Endodermal cell (in vitro differentiated cells): ENCODE measurements at regions not wholly inside any gene's neighbourhood (a gene's known extent, or its start where the extent isn't known, plus 50 kb on each side); places are given as distances from the start of the nearest gene placed in this dataset.

Experiments
- DNase-seq: peaks from one replicate; pipeline ENCODE4 v3.0.0-alpha.2; 2017
- H3K27ac ChIP-seq: 2 replicates; pipeline ENCODE4 v1.5.1; 2013; ENCODE audit warnings: mild to moderate bottlenecking, low read depth, low read length, moderate library complexity
- H3K27me3 ChIP-seq: 2 replicates; pipeline ENCODE4 v1.6.1; 2013; ENCODE audit warnings: mild to moderate bottlenecking, low read length, moderate library complexity; ENCODE audit not compliant: insufficient read depth, control insufficient read depth, poor library complexity, severe bottlenecking
- H3K36me3 ChIP-seq: 2 replicates; pipeline ENCODE4 v1.7.0; 2013; ENCODE audit warnings: mild to moderate bottlenecking, low read length, moderate library complexity; ENCODE audit not compliant: control insufficient read depth, insufficient read depth
- H3K4me1 ChIP-seq: one replicate; pipeline ENCODE4 v1.7.0; 2013; ENCODE audit warnings: low read length; ENCODE audit not compliant: control insufficient read depth, insufficient read depth
- H3K4me3 ChIP-seq: 2 replicates; pipeline ENCODE4 v1.5.1; 2013; ENCODE audit warnings: mild to moderate bottlenecking, low read length, moderate library complexity
- H3K9ac ChIP-seq: 2 replicates; pipeline ENCODE4 v1.6.1; 2013; ENCODE audit warnings: mild to moderate bottlenecking, low read length, moderate library complexity; ENCODE audit not compliant: poor library complexity, severe bottlenecking; ENCODE audit errors: extremely low read depth
- H3K9me3 ChIP-seq: 2 replicates; pipeline ENCODE4 v1.6.1; 2013; ENCODE audit warnings: mild to moderate bottlenecking, low read length, moderate library complexity; ENCODE audit not compliant: control insufficient read depth
- H3K27ac Mint-ChIP-seq: 2 replicates; pipeline ENCODE4 v1.8.0; 2020; ENCODE audit warnings: mixed read lengths
- H3K27me3 Mint-ChIP-seq: 2 replicates; pipeline ENCODE4 v1.8.0; 2021; ENCODE audit warnings: mild to moderate bottlenecking, mixed read lengths; ENCODE audit not compliant: insufficient read depth
- H3K36me3 Mint-ChIP-seq: 2 replicates; pipeline ENCODE4 v1.8.0; 2020; ENCODE audit warnings: low read depth, mixed read lengths
- H3K4me1 Mint-ChIP-seq: 2 replicates; pipeline ENCODE4 v1.8.0; 2020; ENCODE audit warnings: mixed read lengths
- H3K4me3 Mint-ChIP-seq: 2 replicates; pipeline ENCODE4 v1.8.0; 2020; ENCODE audit warnings: mild to moderate bottlenecking, moderate library complexity, mixed read lengths
- H3K9me3 Mint-ChIP-seq: 2 replicates; pipeline ENCODE4 v1.8.0; 2020; ENCODE audit warnings: mild to moderate bottlenecking, mixed read lengths
- WGBS, 2 experiments: methylation state at CpG; one replicate each; pipeline versions ENCODE4 v1.1.5 to v1.1.7; 2013; ENCODE audit warnings: missing lambda C conversion rate in 2 of 2, mixed read lengths in 1 of 2; ENCODE audit not compliant: insufficient coverage in 1 of 2, insufficient read length in 1 of 2; 5-methylcytosine and 5-hydroxymethylcytosine counted together
- TF ChIP-seq, protein P1 (sequence below): fragments of 200-600 bp; sonication (generic); conservative IDR thresholded peaks from 2 replicates; pipeline ENCODE4 v1.5.0; 2021; ENCODE audit warnings: antibody characterized with exemption, mild to moderate bottlenecking

DNA sequence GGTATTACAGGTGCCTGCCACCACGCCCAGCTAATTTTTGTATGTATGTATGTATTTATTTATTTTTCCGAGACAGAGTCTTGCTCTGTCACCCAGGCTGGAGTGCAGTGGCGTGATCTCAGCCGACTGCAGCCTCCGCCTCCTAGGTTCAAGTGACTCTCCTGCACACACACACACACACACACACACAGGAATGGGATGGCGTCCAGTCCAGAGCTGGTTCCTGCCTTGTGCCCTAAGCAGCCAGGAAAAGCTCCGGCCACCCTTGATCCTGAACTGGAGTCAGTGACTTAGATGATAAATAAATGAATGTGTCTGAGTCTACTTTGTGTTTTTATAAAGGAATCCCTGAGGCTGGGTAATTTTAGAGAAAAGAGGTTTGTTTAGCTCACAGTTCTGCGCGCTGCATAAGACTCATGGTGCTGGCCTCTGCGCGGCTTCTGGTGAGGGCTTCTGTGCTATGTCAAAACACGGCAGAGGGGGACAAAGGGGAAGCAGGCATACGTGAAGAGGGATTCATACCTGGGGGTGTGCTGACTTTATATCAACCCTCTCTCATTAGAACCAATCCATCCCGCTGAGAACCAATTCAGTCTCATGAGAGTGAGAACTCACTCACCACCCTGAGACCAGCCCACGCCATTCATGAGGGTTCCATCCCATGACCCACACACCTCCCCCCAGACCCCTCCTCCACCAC lies 59.7 kb upstream of the PHLPP1 start:
- no peaks in the 10 kb centered on the region for H3K36me3 ChIP-seq
- H3K27me3 ChIP-seq: no peaks in the 10 kb centered on the region
- Mint-ChIP-seq H3K27ac (no peak overlapping the region), H3K4me3 (no peak overlapping the region), H3K36me3 (no peaks in the 10 kb centered on the region), H3K9me3 (no peaks in the 10 kb centered on the region), H3K4me1 (no peaks in the 10 kb centered on the region), H3K27me3 (no peaks in the 10 kb centered on the region)
- no peak overlapping the region for H3K4me3 ChIP-seq
- H3K9me3 ChIP-seq: no peaks in the 10 kb centered on the region
- WGBS, 2 experiments: 90 to 93% methylated on average over 6 to 15 of the region's 15 CpGs
- H3K9ac ChIP-seq: no peak overlapping the region
- DNase-seq: peak; percentile 23
- no peaks in the 10 kb centered on the region for H3K4me1 ChIP-seq
- TF ChIP-seq, protein P1, sequence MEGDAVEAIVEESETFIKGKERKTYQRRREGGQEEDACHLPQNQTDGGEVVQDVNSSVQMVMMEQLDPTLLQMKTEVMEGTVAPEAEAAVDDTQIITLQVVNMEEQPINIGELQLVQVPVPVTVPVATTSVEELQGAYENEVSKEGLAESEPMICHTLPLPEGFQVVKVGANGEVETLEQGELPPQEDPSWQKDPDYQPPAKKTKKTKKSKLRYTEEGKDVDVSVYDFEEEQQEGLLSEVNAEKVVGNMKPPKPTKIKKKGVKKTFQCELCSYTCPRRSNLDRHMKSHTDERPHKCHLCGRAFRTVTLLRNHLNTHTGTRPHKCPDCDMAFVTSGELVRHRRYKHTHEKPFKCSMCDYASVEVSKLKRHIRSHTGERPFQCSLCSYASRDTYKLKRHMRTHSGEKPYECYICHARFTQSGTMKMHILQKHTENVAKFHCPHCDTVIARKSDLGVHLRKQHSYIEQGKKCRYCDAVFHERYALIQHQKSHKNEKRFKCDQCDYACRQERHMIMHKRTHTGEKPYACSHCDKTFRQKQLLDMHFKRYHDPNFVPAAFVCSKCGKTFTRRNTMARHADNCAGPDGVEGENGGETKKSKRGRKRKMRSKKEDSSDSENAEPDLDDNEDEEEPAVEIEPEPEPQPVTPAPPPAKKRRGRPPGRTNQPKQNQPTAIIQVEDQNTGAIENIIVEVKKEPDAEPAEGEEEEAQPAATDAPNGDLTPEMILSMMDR: no peak
- no peak overlapping the region for H3K27ac ChIP-seq

DNA sequence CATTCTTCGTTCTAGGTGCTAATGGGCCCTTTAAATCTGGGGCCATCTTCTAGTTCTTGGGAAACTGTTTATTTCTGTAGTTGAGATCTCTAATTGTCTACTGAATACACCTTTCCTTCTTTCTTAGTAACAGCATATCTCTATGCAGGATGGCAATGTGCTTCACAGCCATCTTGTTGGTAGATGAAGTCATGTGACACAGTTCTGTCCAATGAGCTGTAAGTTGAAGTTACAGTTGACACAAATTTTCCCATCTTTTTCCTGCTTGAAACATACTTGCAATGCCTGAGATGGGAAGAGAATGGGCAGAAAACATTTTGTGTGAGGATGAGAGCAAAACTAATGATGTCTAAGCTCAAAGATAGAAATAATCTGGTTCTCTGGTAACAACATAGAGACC lies 57.3 kb upstream of the PHLPP1 start:
- no peaks in the 10 kb centered on the region for H3K4me1 Mint-ChIP-seq
- no peak overlapping the region for H3K27ac ChIP-seq
- no peaks in the 10 kb centered on the region for H3K36me3 Mint-ChIP-seq
- H3K4me3 Mint-ChIP-seq: no peak overlapping the region
- H3K4me1 ChIP-seq: no peaks in the 10 kb centered on the region
- no peak overlapping the region for H3K27ac Mint-ChIP-seq
- DNase-seq: no peak
- TF ChIP-seq, protein P1: no peak
- no peaks in the 10 kb centered on the region for H3K36me3 ChIP-seq
- no peak overlapping the region for H3K4me3 ChIP-seq
- H3K27me3 Mint-ChIP-seq: no peaks in the 10 kb centered on the region
- 93% methylated on average over 1 of the region's 1 CpG; no CpG with 5 or more reads in 1 of the 2 experiments for WGBS, 2 experiments
- no peaks in the 10 kb centered on the region for H3K9me3 ChIP-seq
- no peaks in the 10 kb centered on the region for H3K9me3 Mint-ChIP-seq
- no peak overlapping the region for H3K9ac ChIP-seq
- H3K27me3 ChIP-seq: no peaks in the 10 kb centered on the region

DNA sequence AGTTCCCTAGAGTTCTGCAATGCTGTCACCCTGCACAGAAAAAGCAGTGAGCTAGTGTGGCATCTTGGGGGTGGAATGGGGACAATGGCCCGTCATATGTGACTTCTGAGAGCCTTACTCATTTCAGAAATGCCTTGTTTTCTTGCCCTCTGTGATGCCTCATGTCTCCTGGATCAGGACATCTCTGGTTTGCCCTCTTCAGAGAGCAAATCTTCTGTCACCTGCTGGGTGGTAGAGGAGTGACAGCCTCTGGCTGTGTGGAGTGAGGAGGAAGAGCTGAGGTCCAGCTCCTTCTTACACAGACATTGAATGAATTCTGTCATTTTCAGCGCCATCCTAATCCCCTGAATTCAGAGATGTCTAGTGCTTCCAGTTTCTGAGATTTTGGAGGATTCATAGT lies 55.6 kb upstream of the PHLPP1 start:
- no peaks in the 10 kb centered on the region for H3K9me3 Mint-ChIP-seq
- 80 to 100% methylated on average over 1 to 2 of the region's 2 CpGs for WGBS, 2 experiments
- H3K27ac Mint-ChIP-seq: no peak overlapping the region
- H3K4me3 Mint-ChIP-seq: no peak overlapping the region
- Histone ChIP-seq H3K27ac (no peak overlapping the region), H3K27me3 (no peaks in the 10 kb centered on the region), H3K4me3 (no peak overlapping the region), H3K9ac (no peak overlapping the region), H3K4me1 (no peaks in the 10 kb centered on the region), H3K9me3 (no peaks in the 10 kb centered on the region), H3K36me3 (no peaks in the 10 kb centered on the region)
- H3K27me3 Mint-ChIP-seq: no peaks in the 10 kb centered on the region
- no peaks in the 10 kb centered on the region for H3K36me3 Mint-ChIP-seq
- DNase-seq: peak; percentile 48
- no peaks in the 10 kb centered on the region for H3K4me1 Mint-ChIP-seq
- TF ChIP-seq, protein P1: peak; percentile 59
